Thoracic aorta (tissue), 2 donors: ENCODE measurements at regions not wholly inside any gene's neighbourhood (a gene's known extent, or its start where the extent isn't known, plus 50 kb on each side); places are given as distances from the start of the nearest gene placed in this dataset.

Experiments
- ATAC-seq: fragments of 150-250 bp; one replicate; pipeline ENCODE4 v1.8.0; 2017; ENCODE audit warnings: low read depth; ENCODE audit not compliant: insufficient number of reproducible peaks, low FRiP score
- DNase-seq: peaks from one replicate; pipeline ENCODE4 v3.0.0-alpha.2; 2020; ENCODE audit warnings: low spot score
- H3K27ac ChIP-seq, 2 donors: fragments of 200-600 bp; sonication (generic); 1 replicate in 1 of 2; 2 replicates in 1 of 2; pipeline ENCODE4 v1.5.1; 2016; ENCODE audit warnings: mild to moderate bottlenecking in 2 of 2, moderate library complexity in 2 of 2
- H3K27me3 ChIP-seq: fragments of 200-600 bp; sonication (generic); replicated peaks from 2 replicates; pipeline ENCODE4 v1.6.0; 2016; ENCODE audit warnings: mild to moderate bottlenecking; ENCODE audit not compliant: insufficient read depth
- H3K36me3 ChIP-seq: fragments of 200-600 bp; sonication (generic); one replicate; pipeline ENCODE4 v1.5.1; 2016
- H3K4me1 ChIP-seq, 2 donors: fragments of 200-600 bp; sonication (generic); 1 replicate in 1 of 2; 2 replicates in 1 of 2; pipeline versions ENCODE4 v1.5.1 to v1.6.0; 2016; ENCODE audit warnings: low read depth in 2 of 2, mild to moderate bottlenecking in 1 of 2; ENCODE audit not compliant: control insufficient read depth in 1 of 2
- H3K4me3 ChIP-seq: fragments of 200-600 bp; sonication (generic); 2 replicates; pipeline ENCODE4 v1.5.1; 2016; ENCODE audit warnings: mild to moderate bottlenecking
- H3K9me3 ChIP-seq: fragments of 200-600 bp; sonication (generic); 2 replicates; pipeline ENCODE4 v1.5.1; 2016
- CTCF ChIP-seq: fragments of 200-600 bp; sonication (generic); IDR thresholded peaks from one replicate; pipeline ENCODE4 v1.5.1; 2019; ENCODE audit warnings: antibody characterized with exemption

GRCh38 chr3:34780294-34780693, 859.0 kb upstream of the ARPP21 start:
- H3K27me3 ChIP-seq, result no peaks in the 10 kb centered on the region
- H3K4me3 ChIP-seq, result no peak overlapping the region
- no peaks in the 10 kb centered on the region for H3K9me3 ChIP-seq
- no peak for ATAC-seq
- no peaks in the 10 kb centered on the region for H3K36me3 ChIP-seq
- H3K27ac ChIP-seq, result peak overlapping the region in 1 of 2 donors; percentile 9
- peaks cover 9 to 31% of the 10 kb centered on the region in 2 donors for H3K4me1 ChIP-seq
- no peak for TF ChIP-seq CTCF
- no peak for DNase-seq

GRCh38 chr3:34780973-34781372, 858.4 kb upstream of the ARPP21 start:
- Histone ChIP-seq H3K27ac (peak overlapping the region in 1 of 2 donors; percentile 9), H3K4me1 (peaks cover 9 to 31% of the 10 kb centered on the region in 2 donors), H3K27me3 (no peaks in the 10 kb centered on the region), H3K4me3 (no peak overlapping the region), H3K36me3 (no peaks in the 10 kb centered on the region), H3K9me3 (no peaks in the 10 kb centered on the region)
- no peak for DNase-seq
- TF ChIP-seq CTCF, result no peak
- ATAC-seq, result no peak

GRCh38 chr3:34782871-34783270, 856.5 kb upstream of the ARPP21 start:
- ATAC-seq (no peak), DNase-seq (no peak)
- H3K27me3 ChIP-seq, result no peaks in the 10 kb centered on the region
- H3K4me1 ChIP-seq, result peaks cover 9 to 31% of the 10 kb centered on the region in 2 donors
- H3K36me3 ChIP-seq, result no peaks in the 10 kb centered on the region
- no peak overlapping the region for H3K4me3 ChIP-seq
- no peak for TF ChIP-seq CTCF
- peak overlapping the region in 1 of 2 donors; percentile 70 for H3K27ac ChIP-seq
- H3K9me3 ChIP-seq, result no peaks in the 10 kb centered on the region

- H3K9me3 ChIP-seq, result no peaks in the 10 kb centered on the region
- H3K27ac ChIP-seq, result peak overlapping the region in 1 of 2 donors; percentile 70
- no peak overlapping the region for H3K4me3 ChIP-seq
- no peak for TF ChIP-seq CTCF
- H3K4me1 ChIP-seq, result peaks cover 9 to 31% of the 10 kb centered on the region in 2 donors
- H3K27me3 ChIP-seq, result no peaks in the 10 kb centered on the region
- no peaks in the 10 kb centered on the region for H3K36me3 ChIP-seq
- DNase-seq, result no peak
- peak; percentile 52 for ATAC-seq
These were observed 855.4 kb upstream of the ARPP21 start for GRCh38 chr3:34783876-34784275.

GRCh38 chr3:34793057-34793456, 846.3 kb upstream of the ARPP21 start:
- Histone ChIP-seq H3K27me3 (no peaks in the 10 kb centered on the region), H3K9me3 (no peaks in the 10 kb centered on the region), H3K27ac (no peak overlapping the region), H3K4me1 (no peaks in the 10 kb centered on the region), H3K4me3 (no peak overlapping the region), H3K36me3 (no peaks in the 10 kb centered on the region)
- ATAC-seq, result no peak
- DNase-seq, result no peak
- no peak for TF ChIP-seq CTCF
